Heart left ventricle (tissue), 13 donors: ENCODE measurements at regions not wholly inside any gene's neighbourhood (a gene's known extent, or its start where the extent isn't known, plus 50 kb on each side); places are given as distances from the start of the nearest gene placed in this dataset.

Experiments
- POLR2A ChIP-seq, 2 donors: fragments of 450-650 bp; IDR thresholded peaks; one replicate each; pipeline ENCODE4 v1.6.1; 2017; ENCODE audit warnings: antibody characterized with exemption in 2 of 2, mild to moderate bottlenecking in 2 of 2, moderate library complexity in 2 of 2
- TF ChIP-seq, protein P1 (sequence below), 12 donors: fragments of 200-600 bp; sonication (generic) in 4 of 12; IDR thresholded peaks; one replicate each; pipeline versions ENCODE4 v1.5.0 to v1.8.0; 2018 to 2022; ENCODE audit warnings: antibody characterized with exemption in 12 of 12, mild to moderate bottlenecking in 5 of 12
- donor health status: ischemic (EF 13 %, LVEDD 7.1; RV severe dilation, severe dysfunction).
- donor health status: DM: no; HTN: yes; CAD: no.
- donor health status: DM: no; HTN: no; CAD: no.
- donor health status: ischemic (EF 25% LVEDD 6.9; RV normal size, moderate dysfunction).
- donor health status: ischemic (EF 25% LVEDD 5.7; RV mildly dilated, moderate dysfunction).
- donor health status: ischemic (EF 35%, LVEDD 5.7; RV mildly dilated, moderate dysfunction).
- donor health status: nonischemic (EF 11% LVEDD 7.7; RV severe dilation, severe dysfunction).
- donor health status: DM: yes; HTN: yes; CAD: no.
- donor health status: PGD.
- donor health status: ischemic (EF 29% LVEDD 5.4; RV normal size, mild dysfunction).
- donor health status: nonischemic (EF 23%, LVEDD 6.1; RV moderate dilation, normal function).

DNA sequence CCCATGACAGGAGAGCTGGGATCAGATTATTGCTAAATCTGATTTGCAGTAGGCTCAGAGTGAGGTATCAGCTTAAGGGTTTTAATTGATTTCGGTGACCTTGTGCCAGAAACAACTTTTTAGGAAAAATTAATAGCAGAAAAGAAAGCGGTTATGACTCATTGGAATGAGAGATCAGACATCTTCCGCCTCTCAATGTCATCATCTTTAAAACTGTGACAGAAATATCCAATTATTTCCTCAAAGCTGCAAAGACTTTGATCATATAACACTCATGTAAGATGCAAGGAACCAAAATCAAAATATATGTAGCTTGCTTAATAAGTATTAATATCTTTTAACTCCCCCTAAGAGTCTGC lies 190.1 kb upstream of the FOXF1 start:
- no peak for TF ChIP-seq POLR2A (IDR thresholded peaks at IDR 0.05)
- TF ChIP-seq, protein P1, sequence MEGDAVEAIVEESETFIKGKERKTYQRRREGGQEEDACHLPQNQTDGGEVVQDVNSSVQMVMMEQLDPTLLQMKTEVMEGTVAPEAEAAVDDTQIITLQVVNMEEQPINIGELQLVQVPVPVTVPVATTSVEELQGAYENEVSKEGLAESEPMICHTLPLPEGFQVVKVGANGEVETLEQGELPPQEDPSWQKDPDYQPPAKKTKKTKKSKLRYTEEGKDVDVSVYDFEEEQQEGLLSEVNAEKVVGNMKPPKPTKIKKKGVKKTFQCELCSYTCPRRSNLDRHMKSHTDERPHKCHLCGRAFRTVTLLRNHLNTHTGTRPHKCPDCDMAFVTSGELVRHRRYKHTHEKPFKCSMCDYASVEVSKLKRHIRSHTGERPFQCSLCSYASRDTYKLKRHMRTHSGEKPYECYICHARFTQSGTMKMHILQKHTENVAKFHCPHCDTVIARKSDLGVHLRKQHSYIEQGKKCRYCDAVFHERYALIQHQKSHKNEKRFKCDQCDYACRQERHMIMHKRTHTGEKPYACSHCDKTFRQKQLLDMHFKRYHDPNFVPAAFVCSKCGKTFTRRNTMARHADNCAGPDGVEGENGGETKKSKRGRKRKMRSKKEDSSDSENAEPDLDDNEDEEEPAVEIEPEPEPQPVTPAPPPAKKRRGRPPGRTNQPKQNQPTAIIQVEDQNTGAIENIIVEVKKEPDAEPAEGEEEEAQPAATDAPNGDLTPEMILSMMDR (IDR thresholded peaks at IDR 0.05): no peak
